ENCODE measurements at regions not wholly inside any gene's neighbourhood (a gene's known extent, or its start where the extent isn't known, plus 50 kb on each side); places are given as distances from the start of the nearest gene placed in this dataset.

GRCh38 chr11:79512706-79513469 lies 72.1 kb upstream of the TENM4 start:
- no peak for TF ChIP-seq EP300 (IDR thresholded peaks at IDR 0.05; ENCODE audit: borderline replicate concordance)
- TF ChIP-seq TEAD4 (IDR thresholded peaks at IDR 0.05) = no peak
- TF ChIP-seq ZBTB7A (IDR thresholded peaks at IDR 0.05; ENCODE audit: low read depth) = no peak
- TF ChIP-seq YY1 (IDR thresholded peaks at IDR 0.05; ENCODE audit: low read depth) = no peak
- no peak for TF ChIP-seq CEBPB (IDR thresholded peaks at IDR 0.05)
- no peak for TF ChIP-seq REST (IDR thresholded peaks at IDR 0.05; ENCODE audit: low read depth)
- TF ChIP-seq CREB1 (IDR thresholded peaks at IDR 0.05; ENCODE audit: low read depth) = no peak
- no peak for TF ChIP-seq NFIC (IDR thresholded peaks at IDR 0.05)
- TF ChIP-seq RAD21 (IDR thresholded peaks at IDR 0.05; ENCODE audit: low read depth) = no peak
- TF ChIP-seq TCF12 (IDR thresholded peaks at IDR 0.05; ENCODE audit: low read depth) = no peak
- TF ChIP-seq FOXM1 (IDR thresholded peaks at IDR 0.05; ENCODE audit: borderline replicate concordance, low read depth) = no peak
- TF ChIP-seq USF1 (IDR thresholded peaks at IDR 0.05) = no peak
- no peak for TF ChIP-seq TAF1 (IDR thresholded peaks at IDR 0.05; ENCODE audit: low read depth)
- no peak for TF ChIP-seq EGR1 (IDR thresholded peaks at IDR 0.05)
- no peak for TF ChIP-seq MAX (IDR thresholded peaks at IDR 0.05)

- TF ChIP-seq RAD21 (IDR thresholded peaks at IDR 0.05; ENCODE audit: low read depth) (no peak), TCF12 (IDR thresholded peaks at IDR 0.05; ENCODE audit: low read depth) (no peak), CEBPB (IDR thresholded peaks at IDR 0.05) (no peak), CREB1 (IDR thresholded peaks at IDR 0.05; ENCODE audit: low read depth) (no peak)
Measured at GRCh38 chr11:79510960-79511359, 70.1 kb upstream of the TENM4 start.

GRCh38 chr11:79508461-79508860 lies 67.6 kb upstream of the TENM4 start:
- no peak for TF ChIP-seq CREB1 (IDR thresholded peaks at IDR 0.05; ENCODE audit: low read depth)
- TF ChIP-seq TAF1 (IDR thresholded peaks at IDR 0.05; ENCODE audit: low read depth) = no peak
- no peak for TF ChIP-seq YY1 (IDR thresholded peaks at IDR 0.05; ENCODE audit: low read depth)
- TF ChIP-seq REST (IDR thresholded peaks at IDR 0.05; ENCODE audit: low read depth) = no peak
- no peak for TF ChIP-seq MAX (IDR thresholded peaks at IDR 0.05)
- no peak for TF ChIP-seq NFIC (IDR thresholded peaks at IDR 0.05)
- TF ChIP-seq TCF12 (IDR thresholded peaks at IDR 0.05; ENCODE audit: low read depth) = no peak
- TF ChIP-seq FOXM1 (IDR thresholded peaks at IDR 0.05; ENCODE audit: borderline replicate concordance, low read depth) = no peak
- TF ChIP-seq EP300 (IDR thresholded peaks at IDR 0.05; ENCODE audit: borderline replicate concordance) = no peak
- no peak for TF ChIP-seq RAD21 (IDR thresholded peaks at IDR 0.05; ENCODE audit: low read depth)
- TF ChIP-seq EGR1 (IDR thresholded peaks at IDR 0.05) = no peak
- TF ChIP-seq CEBPB (IDR thresholded peaks at IDR 0.05) = no peak
- TF ChIP-seq ZBTB7A (IDR thresholded peaks at IDR 0.05; ENCODE audit: low read depth) = no peak
- TF ChIP-seq TEAD4 (IDR thresholded peaks at IDR 0.05) = no peak
- no peak for TF ChIP-seq USF1 (IDR thresholded peaks at IDR 0.05)

GRCh38 chr11:79507706-79508105 lies 66.9 kb upstream of the TENM4 start:
- no peak for TF ChIP-seq RAD21 (IDR thresholded peaks at IDR 0.05; ENCODE audit: low read depth)
- TF ChIP-seq YY1 (IDR thresholded peaks at IDR 0.05; ENCODE audit: low read depth) = no peak
- no peak for TF ChIP-seq EGR1 (IDR thresholded peaks at IDR 0.05)
- TF ChIP-seq ZBTB7A (IDR thresholded peaks at IDR 0.05; ENCODE audit: low read depth) = no peak

GRCh38 chr11:79506734-79507344 lies 66.0 kb upstream of the TENM4 start:
- TF ChIP-seq ZBTB7A (IDR thresholded peaks at IDR 0.05; ENCODE audit: low read depth) (no peak), EP300 (IDR thresholded peaks at IDR 0.05; ENCODE audit: borderline replicate concordance) (no peak), CEBPB (IDR thresholded peaks at IDR 0.05) (no peak), YY1 (IDR thresholded peaks at IDR 0.05; ENCODE audit: low read depth) (no peak), TEAD4 (IDR thresholded peaks at IDR 0.05) (no peak), RAD21 (IDR thresholded peaks at IDR 0.05; ENCODE audit: low read depth) (no peak), USF1 (IDR thresholded peaks at IDR 0.05) (no peak), REST (IDR thresholded peaks at IDR 0.05; ENCODE audit: low read depth) (no peak), NFIC (IDR thresholded peaks at IDR 0.05) (no peak), EGR1 (IDR thresholded peaks at IDR 0.05) (no peak), CREB1 (IDR thresholded peaks at IDR 0.05; ENCODE audit: low read depth) (no peak), TAF1 (IDR thresholded peaks at IDR 0.05; ENCODE audit: low read depth) (no peak), MAX (IDR thresholded peaks at IDR 0.05) (no peak), FOXM1 (IDR thresholded peaks at IDR 0.05; ENCODE audit: borderline replicate concordance, low read depth) (no peak), TCF12 (IDR thresholded peaks at IDR 0.05; ENCODE audit: low read depth) (no peak)

Data from Ishikawa (cell line).